ENCODE measurements at regions not wholly inside any gene's neighbourhood (a gene's known extent, or its start where the extent isn't known, plus 50 kb on each side); places are given as distances from the start of the nearest gene placed in this dataset.

- TF ChIP-seq CHD7 (IDR thresholded peaks at IDR 0.05; ENCODE audit: insufficient replicate concordance, low read length) (peak; percentile 64), KDM4A (IDR thresholded peaks at IDR 0.05; ENCODE audit: low read depth, low read length, severe bottlenecking) (no peak), RFX5 (IDR thresholded peaks at IDR 0.05; ENCODE audit: borderline replicate concordance, low read depth, low read length) (no peak), CBX8 (IDR thresholded peaks at IDR 0.05; ENCODE audit: borderline replicate concordance, low read depth, low read length) (no peak), CTBP2 (IDR thresholded peaks at IDR 0.05; ENCODE audit: borderline replicate concordance, insufficient read depth, insufficient read length, low read length) (no peak), YY1 (IDR thresholded peaks at IDR 0.05; ENCODE audit: low read depth, low read length) (no peak), BACH1 (IDR thresholded peaks at IDR 0.05; ENCODE audit: low read length) (no peak), ZNF274 (IDR thresholded peaks at IDR 0.05; ENCODE audit: borderline replicate concordance, extremely low read depth, low read length) (no peak), SAP30 (IDR thresholded peaks at IDR 0.05; ENCODE audit: insufficient read depth, insufficient replicate concordance, low read length) (no peak), TAF7 (optimal IDR thresholded peaks at IDR 0.05; ENCODE audit: borderline replicate concordance, low read depth, low read length) (no peak), RNF2 (IDR thresholded peaks at IDR 0.05; ENCODE audit: borderline replicate concordance, low read depth, low read length, missing control alignments, poor library complexity, severe bottlenecking) (no peak)
Observed at GRCh38 chr1:171431994-171432393, 53.3 kb upstream of the PRRC2C start (continued).

All from H1 (cell line).